Left forelimb (tissue), 1 donor: ENCODE measurements at regions not wholly inside any gene's neighbourhood (a gene's known extent, or its start where the extent isn't known, plus 50 kb on each side); places are given as distances from the start of the nearest gene placed in this dataset.

Experiments used
- DNase-seq: peaks from one replicate; pipeline ENCODE4 v3.0.0-alpha.2; 2018; ENCODE audit warnings: low spot score

DNA sequence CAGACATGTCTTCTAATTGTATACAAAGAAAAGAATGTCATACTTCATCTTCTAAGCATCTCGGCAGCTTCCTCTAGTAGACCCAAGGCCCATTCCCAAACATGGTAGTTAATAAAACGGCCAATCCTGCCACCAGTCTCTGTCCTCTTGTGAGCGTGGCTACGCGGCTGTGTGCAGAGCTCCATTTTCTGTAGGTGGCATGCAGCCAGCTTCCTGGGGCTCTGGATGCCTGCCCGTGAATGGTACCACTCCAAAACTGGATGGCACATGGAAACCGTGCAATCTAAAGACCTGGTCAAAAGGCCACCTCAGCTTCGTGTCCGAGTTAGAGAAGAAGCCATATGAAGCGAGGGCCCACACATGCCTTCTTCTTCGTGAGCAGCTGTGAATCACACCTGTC is 110.7 kb downstream of the SIPA1L2 start:
- DNase-seq = no peak

- DNase-seq = no peak
Measured at GRCh38 chr1:232518349-232518748, 111.6 kb downstream of the SIPA1L2 start.

GRCh38 chr1:232517204-232517603 is 112.7 kb downstream of the SIPA1L2 start:
- DNase-seq = no peak

- DNase-seq = no peak
Measured at GRCh38 chr1:232515706-232516105, 114.2 kb downstream of the SIPA1L2 start.

GRCh38 chr1:232512712-232513111 is 117.2 kb downstream of the SIPA1L2 start:
- no peak for DNase-seq

GRCh38 chr1:232511172-232511571 is 118.8 kb downstream of the SIPA1L2 start:
- no peak for DNase-seq

DNA sequence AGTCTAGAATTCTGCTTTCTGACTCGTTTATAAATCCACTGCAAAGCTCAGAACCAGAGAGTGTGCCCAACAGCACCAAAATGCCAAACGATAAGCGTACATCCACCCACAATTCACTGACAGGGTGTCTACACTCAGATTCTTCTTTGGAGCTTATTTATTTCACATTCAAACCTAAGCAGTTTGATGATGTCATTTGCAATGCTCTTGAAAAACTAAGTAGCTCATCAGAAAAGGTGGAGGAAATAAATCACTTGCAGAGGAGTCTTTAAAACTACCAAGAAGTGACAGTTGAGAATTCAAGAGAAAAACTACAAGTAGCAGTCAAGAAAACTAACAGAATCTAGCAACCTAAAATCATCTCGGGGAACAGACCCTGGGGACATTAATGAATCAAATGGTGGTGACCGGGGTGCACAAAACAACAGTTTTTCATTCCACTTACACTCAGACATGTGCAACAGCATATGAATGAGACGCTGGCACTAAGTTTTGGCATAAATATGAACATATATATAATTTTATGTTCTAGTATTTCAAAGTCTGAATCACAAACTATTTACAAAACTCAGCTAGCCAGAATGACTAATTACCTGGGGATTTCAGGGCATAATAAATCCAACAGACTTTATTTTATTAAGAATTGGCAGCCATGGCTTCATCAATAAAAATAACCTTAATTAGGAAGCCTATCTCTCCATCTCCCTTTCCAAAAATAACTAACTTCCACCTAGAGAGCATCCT is 119.4 kb downstream of the SIPA1L2 start:
- DNase-seq = no peak

DNA sequence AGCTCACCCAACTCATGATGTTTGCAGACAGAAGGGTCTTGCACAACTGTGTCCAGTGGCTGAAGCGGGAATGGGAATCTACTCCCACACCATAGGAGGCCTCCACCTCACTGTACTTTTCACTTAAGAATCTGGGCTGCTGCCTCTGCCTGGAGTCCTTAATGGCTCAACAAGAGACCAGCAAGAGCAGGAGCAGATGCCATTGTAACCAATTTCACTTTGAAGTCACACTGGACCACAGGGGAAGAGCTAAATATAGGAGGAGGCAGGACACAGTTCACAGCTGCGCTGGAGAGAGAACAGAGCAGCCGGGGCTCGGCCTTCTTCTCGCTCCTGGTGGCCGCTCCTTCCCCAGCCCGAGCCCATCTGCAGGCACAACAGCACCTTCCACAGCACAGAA is 120.4 kb downstream of the SIPA1L2 start:
- no peak for DNase-seq

DNA sequence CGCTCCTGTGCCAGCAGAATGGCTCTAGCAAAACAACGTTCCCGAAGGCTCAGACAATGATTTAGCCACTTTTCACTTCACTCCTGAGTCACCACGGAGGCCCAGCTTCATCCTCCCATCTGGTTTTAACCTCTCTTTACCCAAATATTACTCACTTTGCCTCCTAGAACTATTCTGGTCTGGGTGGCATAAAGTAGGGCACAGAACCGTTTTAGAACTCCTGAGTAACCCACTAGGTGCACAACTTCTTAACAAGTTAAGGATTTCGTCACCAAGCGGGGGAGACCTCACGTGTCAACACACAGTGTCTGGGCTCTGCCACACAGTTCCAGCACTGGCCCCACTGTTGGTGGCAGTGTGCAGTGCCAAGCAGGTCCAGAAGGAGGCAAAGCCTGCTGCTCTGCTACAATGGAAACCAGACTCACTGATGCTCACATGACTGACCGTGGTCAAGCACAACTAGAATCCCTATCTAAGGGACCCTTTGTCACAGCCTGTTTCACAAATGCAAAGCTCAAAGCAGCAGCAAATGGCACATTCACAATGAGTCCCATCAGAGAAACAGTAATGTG is 121.7 kb downstream of the SIPA1L2 start:
- DNase-seq = no peak

- no peak for DNase-seq
Measured at GRCh38 chr1:232507571-232507970, 122.4 kb downstream of the SIPA1L2 start.

DNA sequence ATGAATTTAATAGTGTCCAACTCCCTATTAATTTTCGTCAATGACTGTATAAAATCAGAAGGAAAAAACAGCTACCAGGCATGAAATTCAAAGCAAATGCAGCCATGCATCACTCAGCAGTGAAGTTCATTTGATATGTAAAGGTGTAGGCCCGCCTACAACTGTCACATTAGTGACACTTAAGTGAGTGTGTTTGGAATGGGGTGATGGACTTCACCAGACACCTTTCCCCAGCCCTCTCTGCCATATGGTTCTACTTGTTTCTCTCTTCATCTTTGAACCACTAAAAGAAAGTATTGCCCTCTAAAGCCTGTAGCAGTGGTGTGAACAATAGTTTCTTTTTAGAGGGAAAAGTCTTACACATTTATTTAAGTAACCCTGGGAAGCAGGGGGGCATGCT is 124.0 kb downstream of the SIPA1L2 start:
- no peak for DNase-seq

DNA sequence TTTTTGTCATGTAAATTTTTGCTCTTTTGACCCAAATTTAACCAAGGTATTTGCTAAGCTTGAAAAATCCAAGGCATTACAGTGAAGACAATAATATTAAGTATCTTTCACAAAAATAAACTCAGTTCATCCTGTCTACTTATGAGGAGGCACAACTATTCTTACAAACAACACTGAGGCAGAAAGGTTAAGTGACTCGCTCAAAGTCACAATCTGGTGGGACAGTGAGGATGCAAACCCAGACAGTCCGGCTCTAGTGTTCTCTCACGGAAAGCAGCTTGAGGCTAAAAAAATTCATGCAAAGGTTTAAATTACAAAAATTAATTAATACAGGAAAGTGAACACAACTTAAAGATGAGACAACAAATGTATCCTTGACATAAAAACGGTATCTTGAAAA is 125.3 kb downstream of the SIPA1L2 start:
- DNase-seq = no peak

GRCh38 chr1:232503497-232503896 is 126.4 kb downstream of the SIPA1L2 start:
- DNase-seq = no peak

GRCh38 chr1:232501854-232502253 is 128.1 kb downstream of the SIPA1L2 start:
- DNase-seq = no peak

DNA sequence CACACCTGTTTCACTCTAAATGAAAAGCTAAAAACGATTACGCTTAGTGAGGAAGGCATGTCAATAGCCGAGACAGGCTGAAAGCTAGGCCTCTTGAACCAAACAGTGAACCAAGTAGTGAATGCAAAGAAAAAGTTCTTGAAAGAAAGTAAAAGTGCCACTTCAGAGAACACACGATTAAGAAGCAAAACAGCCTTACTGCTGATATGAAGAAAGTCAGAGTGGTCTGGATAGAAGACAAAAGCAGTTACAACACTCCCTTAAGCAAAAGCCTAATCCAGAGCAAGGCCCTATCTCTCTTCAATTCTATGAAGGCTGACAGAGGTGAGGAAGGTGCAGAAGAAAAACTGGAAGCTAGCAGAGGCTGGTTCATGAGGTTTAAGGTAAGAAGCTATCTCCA is 130.7 kb downstream of the SIPA1L2 start:
- no peak for DNase-seq

- no peak for DNase-seq
Measured at GRCh38 chr1:232493869-232494268, 136.1 kb downstream of the SIPA1L2 start.

DNA sequence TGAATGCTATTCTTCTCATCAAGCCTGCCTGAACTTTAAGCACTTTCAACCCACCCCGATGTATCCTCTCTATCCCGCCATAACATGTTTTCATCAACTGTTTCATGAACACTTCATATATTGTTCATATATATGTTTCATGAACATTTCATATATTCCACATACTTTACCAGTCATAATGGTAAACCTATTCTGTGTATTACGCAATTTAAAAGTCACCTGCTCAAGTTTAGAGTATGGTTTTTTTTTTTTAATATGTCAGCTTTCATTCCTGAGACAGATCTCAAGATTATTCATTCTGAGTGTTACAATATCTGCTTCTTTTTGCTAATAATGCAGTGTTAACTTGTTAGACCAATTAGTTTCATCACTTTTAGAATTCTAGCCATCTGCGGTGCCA is 140.7 kb downstream of the SIPA1L2 start:
- DNase-seq = no peak

DNA sequence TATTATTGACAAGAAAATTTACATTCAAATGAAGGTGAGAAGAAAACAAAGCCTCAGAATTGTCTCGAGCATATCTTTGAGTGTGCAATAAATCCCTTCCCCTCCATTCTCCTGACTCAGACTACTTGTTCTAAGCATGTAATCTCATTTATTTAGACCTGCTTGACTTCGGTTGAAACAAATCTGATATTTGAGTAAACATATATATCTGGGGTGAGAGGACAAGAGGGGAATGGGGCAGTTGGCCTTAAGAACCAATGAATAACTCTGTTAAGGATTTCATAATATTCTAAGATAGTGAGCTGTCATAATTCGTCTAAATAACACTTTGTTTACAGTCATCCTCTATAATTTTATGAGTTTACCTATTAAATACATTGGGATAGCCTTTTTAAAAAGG is 142.7 kb downstream of the SIPA1L2 start:
- no peak for DNase-seq

- DNase-seq = no peak
Measured at GRCh38 chr1:232486454-232487207, 143.3 kb downstream of the SIPA1L2 start.

DNA sequence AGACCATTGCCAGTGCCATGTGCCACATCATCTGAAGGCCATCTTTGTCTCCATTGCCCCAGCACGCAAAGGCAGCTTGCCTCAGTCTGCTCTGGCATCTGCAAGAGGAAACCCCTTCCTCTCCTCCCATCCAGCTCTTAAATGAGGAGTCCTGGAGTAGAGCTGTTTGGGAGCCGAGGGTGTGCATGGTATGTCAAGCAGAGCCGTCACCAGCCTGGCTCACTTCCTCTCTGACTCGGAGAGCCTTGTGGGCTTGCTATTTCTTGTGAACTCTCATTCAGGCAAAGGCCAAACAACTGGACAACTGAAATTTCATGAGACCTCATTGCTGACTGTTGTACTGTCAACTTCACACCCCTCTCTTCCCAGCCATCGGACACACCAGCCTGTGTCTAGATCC is 143.9 kb downstream of the SIPA1L2 start:
- DNase-seq = no peak

DNA sequence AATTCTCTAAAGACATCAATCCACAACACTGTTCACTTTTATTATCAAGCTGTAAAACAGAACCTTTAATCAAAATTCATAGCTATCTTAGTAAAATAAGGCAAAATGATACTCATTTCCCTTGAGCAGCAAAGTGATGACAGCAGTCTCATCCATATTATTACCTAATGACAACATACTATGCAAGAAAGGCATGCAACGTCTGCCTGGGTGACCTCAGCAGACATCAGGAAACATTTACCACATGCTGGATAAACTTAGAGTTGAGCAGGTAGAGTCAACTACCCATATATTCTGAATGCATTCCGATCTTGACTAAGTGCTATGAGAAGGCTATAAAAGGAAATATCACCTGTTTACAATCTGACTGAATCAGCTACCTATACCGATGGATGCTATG is 145.1 kb downstream of the SIPA1L2 start:
- no peak for DNase-seq

DNA sequence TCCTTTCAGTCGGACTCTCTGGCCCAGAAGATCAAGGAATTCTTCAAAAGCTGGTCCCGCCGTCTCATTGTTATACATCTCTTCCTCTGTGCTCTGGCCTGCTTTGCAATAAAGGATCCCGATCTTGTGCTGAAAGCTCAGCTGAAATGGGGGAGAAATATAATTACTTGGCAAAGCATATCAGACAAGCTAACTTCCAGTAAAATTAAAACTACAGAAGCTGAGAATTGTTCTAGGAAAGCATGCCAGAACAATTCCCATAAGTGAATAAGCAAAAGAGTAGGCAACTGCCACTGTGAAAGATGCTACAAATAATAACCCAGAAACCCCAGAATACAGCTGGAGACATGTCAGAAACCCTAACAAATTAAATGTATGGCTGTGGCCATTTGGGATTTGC is 146.1 kb downstream of the SIPA1L2 start:
- no peak for DNase-seq

DNA sequence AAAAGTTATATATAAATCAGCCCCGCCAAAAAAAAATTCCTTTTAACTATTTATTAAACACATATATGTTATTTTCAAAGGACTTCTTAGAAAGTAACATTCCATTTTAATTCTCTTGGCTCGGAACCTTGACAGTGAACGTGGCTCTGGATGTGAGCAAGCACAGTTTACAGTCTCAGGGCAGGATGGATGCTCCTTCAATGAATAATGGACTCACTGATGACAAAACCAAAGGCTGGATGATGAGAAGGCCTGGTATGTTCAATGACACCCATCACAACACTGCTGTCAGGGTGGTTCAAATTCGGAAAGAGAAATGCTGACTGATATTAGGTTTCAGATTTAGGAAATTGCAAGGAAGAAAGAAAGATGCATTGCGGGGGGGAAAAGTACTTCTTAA is 148.8 kb downstream of the SIPA1L2 start:
- no peak for DNase-seq
